ENCODE measurements at regions not wholly inside any gene's neighbourhood (a gene's known extent, or its start where the extent isn't known, plus 50 kb on each side); places are given as distances from the start of the nearest gene placed in this dataset.
"Not testable (repeated sequence)": the region's sequence is repeated elsewhere in the genome, so short reads cannot be mapped to it uniquely, and the experiment has no call there.

DNA sequence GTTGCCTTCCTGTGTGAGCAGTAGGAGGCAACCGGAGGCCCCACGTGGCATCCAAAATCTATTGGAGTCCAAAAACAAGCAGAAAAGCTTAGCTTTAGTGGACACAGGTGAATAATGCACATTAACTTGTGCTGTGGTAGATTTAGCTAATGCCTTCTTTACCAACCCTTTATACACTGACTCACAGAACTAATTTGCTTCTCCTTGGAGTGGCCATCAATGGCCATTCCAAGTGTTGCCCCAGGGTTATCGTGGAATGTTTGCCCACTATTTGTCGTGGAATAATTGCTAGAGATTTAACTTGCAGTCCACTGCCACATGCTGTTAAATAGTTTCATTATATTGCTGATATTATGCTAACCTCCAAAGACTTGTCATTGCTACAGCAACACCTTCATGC is 729.1 kb downstream of the STPG2 start:
- Mint-ChIP-seq H3K36me3 (ENCODE audit: low read depth) (no peaks in the 10 kb centered on the region), H3K4me3 (no peak overlapping the region), H3K27me3 (no peaks in the 10 kb centered on the region), H3K9me3 (peaks cover 5% of the 10 kb centered on the region), H3K4me1 (no peaks in the 10 kb centered on the region), H3K27ac (no peak overlapping the region)
- ChIA-PET POLR2A (no interaction called here), CTCF (no interaction called here)
- no peak for DNase-seq

GRCh38 chr4:97432551-97432950 is 710.7 kb downstream of the STPG2 start:
- CTCF ChIA-PET: no interaction called here
- Mint-ChIP-seq H3K9me3 (peaks cover 17% of the 10 kb centered on the region), H3K4me1 (no peaks in the 10 kb centered on the region), H3K4me3 (no peak overlapping the region), H3K27ac (no peak overlapping the region), H3K36me3 (ENCODE audit: low read depth) (no peaks in the 10 kb centered on the region), H3K27me3 (no peaks in the 10 kb centered on the region)
- POLR2A ChIA-PET: no interaction called here
- no peak for DNase-seq

- H3K4me3 Mint-ChIP-seq; H3K4me1 Mint-ChIP-seq; POLR2A ChIA-PET; DNase-seq; H3K27ac Mint-ChIP-seq; H3K27me3 Mint-ChIP-seq; H3K36me3 Mint-ChIP-seq (ENCODE audit: low read depth); CTCF ChIA-PET: not testable (repeated sequence)
- H3K9me3 Mint-ChIP-seq: peaks cover 17% of the 10 kb centered on the region
These were observed 705.1 kb downstream of the STPG2 start for GRCh38 chr4:97437998-97438705.

DNA sequence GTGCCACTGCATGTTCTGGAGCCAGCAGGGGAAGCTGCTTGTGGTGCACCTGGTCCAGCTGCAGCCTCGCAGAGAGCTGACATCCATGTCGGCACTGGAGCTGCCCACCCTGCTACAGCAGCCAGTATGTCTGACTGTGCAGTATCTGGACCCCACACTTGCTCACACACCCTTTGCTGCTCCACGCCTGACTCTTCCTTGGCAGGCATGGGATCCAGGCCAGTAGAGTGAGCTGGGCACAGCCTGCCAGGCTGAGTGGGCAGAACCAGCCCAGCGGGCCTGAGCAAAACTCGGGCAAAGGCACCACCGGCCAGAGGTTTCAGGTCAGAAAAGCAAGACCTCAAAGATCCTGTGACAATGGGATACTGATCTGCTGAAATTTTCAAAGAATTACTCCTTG is 690.1 kb downstream of the STPG2 start:
- H3K27ac Mint-ChIP-seq: no peak overlapping the region
- H3K36me3 Mint-ChIP-seq (ENCODE audit: low read depth): no peaks in the 10 kb centered on the region
- DNase-seq: no peak
- H3K4me3 Mint-ChIP-seq: no peak overlapping the region
- ChIA-PET POLR2A (no interaction called here), CTCF (no interaction called here)
- peaks cover 9% of the 10 kb centered on the region for H3K9me3 Mint-ChIP-seq
- no peaks in the 10 kb centered on the region for H3K4me1 Mint-ChIP-seq
- no peaks in the 10 kb centered on the region for H3K27me3 Mint-ChIP-seq

DNA sequence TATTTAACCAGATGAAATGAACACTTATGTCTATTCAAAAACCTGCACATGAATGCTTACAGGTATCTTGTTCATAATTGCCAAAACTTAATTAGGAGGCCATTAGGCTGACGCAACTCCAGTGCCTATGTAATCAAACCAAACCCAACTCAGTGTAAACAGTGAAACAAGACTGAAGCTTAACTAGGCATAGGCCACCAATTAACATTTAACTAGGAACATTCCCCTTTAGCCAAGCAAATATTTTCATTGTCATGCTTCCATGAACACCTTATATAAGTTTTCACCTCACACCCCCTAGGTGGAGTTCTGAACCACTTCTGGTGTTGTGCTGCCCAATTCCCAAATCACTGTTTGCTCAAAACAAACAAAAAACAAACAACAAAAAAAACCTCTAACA is 686.0 kb downstream of the STPG2 start:
- POLR2A ChIA-PET: no interaction called here
- H3K9me3 Mint-ChIP-seq: peaks cover 9% of the 10 kb centered on the region
- CTCF ChIA-PET: no interaction called here

GRCh38 chr4:97468272-97468671 is 675.0 kb downstream of the STPG2 start:
- peaks cover 3% of the 10 kb centered on the region for H3K9me3 Mint-ChIP-seq
- H3K27ac Mint-ChIP-seq: no peak overlapping the region
- H3K4me1 Mint-ChIP-seq: no peaks in the 10 kb centered on the region
- no peak overlapping the region for H3K4me3 Mint-ChIP-seq
- CTCF ChIA-PET: no interaction called here
- H3K27me3 Mint-ChIP-seq: no peaks in the 10 kb centered on the region
- H3K36me3 Mint-ChIP-seq (ENCODE audit: low read depth): no peaks in the 10 kb centered on the region
- POLR2A ChIA-PET: no interaction called here
- DNase-seq: no peak

More for the DNA sequence above, 686.0 kb downstream of the STPG2 start:
- Mint-ChIP-seq H3K27ac (no peak overlapping the region), H3K36me3 (ENCODE audit: low read depth) (no peaks in the 10 kb centered on the region), H3K27me3 (no peaks in the 10 kb centered on the region), H3K4me1 (no peaks in the 10 kb centered on the region), H3K4me3 (no peak overlapping the region)
- no peak for DNase-seq

GRCh38 chr4:97475621-97476020 is 667.7 kb downstream of the STPG2 start:
- no peaks in the 10 kb centered on the region for H3K27me3 Mint-ChIP-seq
- no peaks in the 10 kb centered on the region for H3K4me1 Mint-ChIP-seq
- no peak for DNase-seq
- no peaks in the 10 kb centered on the region for H3K36me3 Mint-ChIP-seq (ENCODE audit: low read depth)
- ChIA-PET POLR2A (no interaction called here), CTCF (no interaction called here)
- H3K4me3 Mint-ChIP-seq: no peak overlapping the region
- no peak overlapping the region for H3K27ac Mint-ChIP-seq
- H3K9me3 Mint-ChIP-seq: peaks cover 4% of the 10 kb centered on the region

DNA sequence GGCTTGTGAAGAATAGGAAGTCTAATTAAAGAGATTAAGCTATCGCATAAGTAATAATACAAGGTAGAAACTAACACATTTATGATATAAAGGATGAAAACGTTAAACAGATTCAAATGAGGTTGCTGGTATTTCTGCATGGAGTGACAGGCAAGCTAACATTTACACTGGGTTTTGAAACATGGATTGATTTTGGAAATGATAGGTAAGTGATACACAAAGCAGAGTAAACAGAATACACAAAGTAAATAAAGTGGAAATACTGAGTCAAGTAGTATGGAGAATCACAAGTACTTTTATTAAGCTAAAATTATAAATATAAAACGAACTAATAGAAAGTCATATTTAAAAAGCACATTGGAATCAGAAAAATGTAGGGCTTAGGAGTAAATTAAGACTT is 665.3 kb downstream of the STPG2 start:
- peaks cover 4% of the 10 kb centered on the region for H3K9me3 Mint-ChIP-seq
- H3K27ac Mint-ChIP-seq: no peak overlapping the region
- H3K36me3 Mint-ChIP-seq (ENCODE audit: low read depth): no peaks in the 10 kb centered on the region
- H3K27me3 Mint-ChIP-seq: no peaks in the 10 kb centered on the region
- no peak overlapping the region for H3K4me3 Mint-ChIP-seq
- DNase-seq: no peak
- ChIA-PET CTCF (no interaction called here), POLR2A (no interaction called here)
- H3K4me1 Mint-ChIP-seq: no peaks in the 10 kb centered on the region

DNA sequence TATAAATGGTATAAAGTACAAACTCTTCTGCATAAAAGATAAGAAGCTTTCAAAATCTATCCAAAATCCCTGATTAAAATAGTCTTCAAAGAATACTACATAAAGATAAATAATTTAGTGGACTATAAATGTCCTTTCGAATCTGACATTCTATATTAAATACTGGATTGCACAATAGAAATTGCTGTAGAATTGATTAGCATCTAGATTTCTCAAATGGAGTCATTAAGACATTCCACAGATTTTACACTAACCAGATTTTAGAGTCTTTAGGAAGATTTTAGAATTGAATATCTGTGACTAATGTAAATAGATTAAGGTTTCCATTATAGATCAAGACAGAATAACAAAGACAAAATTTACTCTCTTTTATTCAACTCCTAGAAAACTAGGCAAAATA is 663.9 kb downstream of the STPG2 start:
- H3K27ac Mint-ChIP-seq: no peak overlapping the region
- no peaks in the 10 kb centered on the region for H3K27me3 Mint-ChIP-seq
- no peaks in the 10 kb centered on the region for H3K9me3 Mint-ChIP-seq
- H3K4me1 Mint-ChIP-seq: no peaks in the 10 kb centered on the region
- no peak for DNase-seq
- ChIA-PET POLR2A (no interaction called here), CTCF (no interaction called here)
- H3K4me3 Mint-ChIP-seq: no peak overlapping the region
- H3K36me3 Mint-ChIP-seq (ENCODE audit: low read depth): no peaks in the 10 kb centered on the region

- Mint-ChIP-seq H3K4me3 (no peak overlapping the region), H3K27ac (no peak overlapping the region), H3K4me1 (no peaks in the 10 kb centered on the region), H3K36me3 (ENCODE audit: low read depth) (no peaks in the 10 kb centered on the region), H3K27me3 (no peaks in the 10 kb centered on the region), H3K9me3 (peaks cover 7% of the 10 kb centered on the region)
- no peak for DNase-seq
- POLR2A ChIA-PET: no interaction called here
- CTCF ChIA-PET: no interaction called here
These were observed 651.4 kb downstream of the STPG2 start for GRCh38 chr4:97491856-97492255.

DNA sequence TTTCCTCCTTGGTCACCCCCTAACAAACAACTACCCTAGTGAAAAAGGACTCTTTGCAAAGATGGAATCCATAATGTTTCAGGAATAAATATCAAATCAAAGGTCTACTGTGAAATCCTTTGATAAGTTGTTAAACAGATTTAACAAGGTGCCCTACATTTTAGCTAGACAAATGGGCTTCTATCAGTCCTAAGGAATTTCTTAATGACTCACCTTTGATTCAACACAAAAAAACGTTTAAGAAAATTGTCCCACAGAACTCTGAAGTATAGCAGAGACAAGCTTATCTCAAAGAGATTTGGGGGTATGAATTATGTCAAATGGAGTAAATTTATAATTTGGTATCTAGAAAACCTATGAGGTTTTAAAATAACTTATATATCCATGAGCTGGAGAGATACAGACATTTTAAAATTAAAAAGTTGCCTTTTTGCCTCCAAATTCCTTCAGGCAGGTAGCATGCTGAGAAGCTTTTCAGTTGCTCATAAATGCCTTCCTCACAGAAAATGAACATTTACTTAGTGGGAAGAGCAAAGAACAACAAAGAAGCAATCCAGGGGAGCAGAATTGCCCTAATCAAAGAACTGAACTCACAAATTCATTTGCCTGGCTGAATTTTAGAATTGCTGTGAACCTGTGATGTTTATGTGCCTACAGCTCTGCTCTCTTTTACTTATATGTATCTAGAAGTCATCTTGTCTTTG is 649.3 kb downstream of the STPG2 start:
- no peaks in the 10 kb centered on the region for H3K27me3 Mint-ChIP-seq

DNA sequence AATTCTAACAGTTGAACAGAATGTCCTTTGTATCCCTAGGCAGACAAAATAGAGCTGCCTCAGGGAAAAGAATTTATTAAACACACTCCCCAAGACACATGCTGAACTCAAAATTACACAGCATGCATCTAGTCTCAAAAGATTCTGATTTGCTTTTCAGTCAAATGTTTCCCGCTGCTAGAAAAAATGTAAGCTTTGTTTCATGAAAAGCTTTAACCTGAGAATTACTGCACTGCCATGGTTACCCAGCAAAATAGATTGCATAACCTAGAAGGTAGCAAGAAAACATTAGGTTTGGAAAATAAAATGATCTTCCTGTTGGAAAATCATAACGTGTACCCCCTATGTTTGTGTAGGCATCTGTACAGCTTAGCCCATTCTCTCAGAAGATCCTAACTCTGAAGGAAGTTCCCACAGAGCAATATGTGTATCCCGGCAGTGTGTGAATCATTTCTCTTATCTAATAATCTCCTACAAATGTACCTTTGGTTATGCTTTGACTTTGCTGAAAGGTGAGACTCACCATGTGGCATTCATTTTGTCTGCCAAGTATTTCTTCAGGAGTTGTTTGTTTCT is 646.9 kb downstream of the STPG2 start:
- DNase-seq: no peak
- Mint-ChIP-seq H3K4me3 (no peak overlapping the region), H3K27me3 (no peaks in the 10 kb centered on the region), H3K4me1 (no peaks in the 10 kb centered on the region), H3K9me3 (no peaks in the 10 kb centered on the region), H3K36me3 (ENCODE audit: low read depth) (no peaks in the 10 kb centered on the region), H3K27ac (no peak overlapping the region)
- POLR2A ChIA-PET: no interaction called here
- CTCF ChIA-PET: no interaction called here

More for the DNA sequence above, 649.3 kb downstream of the STPG2 start:
- Mint-ChIP-seq H3K36me3 (ENCODE audit: low read depth) (no peaks in the 10 kb centered on the region), H3K4me3 (no peak overlapping the region), H3K9me3 (peaks cover 5% of the 10 kb centered on the region), H3K4me1 (no peaks in the 10 kb centered on the region), H3K27ac (no peak overlapping the region)
- no peak for DNase-seq
- CTCF ChIA-PET: no interaction called here
- POLR2A ChIA-PET: no interaction called here

- Mint-ChIP-seq H3K4me3 (no peak overlapping the region), H3K4me1 (no peaks in the 10 kb centered on the region)
- POLR2A ChIA-PET: no interaction called here
These were observed 644.4 kb downstream of the STPG2 start for GRCh38 chr4:97498875-97499274.

DNA sequence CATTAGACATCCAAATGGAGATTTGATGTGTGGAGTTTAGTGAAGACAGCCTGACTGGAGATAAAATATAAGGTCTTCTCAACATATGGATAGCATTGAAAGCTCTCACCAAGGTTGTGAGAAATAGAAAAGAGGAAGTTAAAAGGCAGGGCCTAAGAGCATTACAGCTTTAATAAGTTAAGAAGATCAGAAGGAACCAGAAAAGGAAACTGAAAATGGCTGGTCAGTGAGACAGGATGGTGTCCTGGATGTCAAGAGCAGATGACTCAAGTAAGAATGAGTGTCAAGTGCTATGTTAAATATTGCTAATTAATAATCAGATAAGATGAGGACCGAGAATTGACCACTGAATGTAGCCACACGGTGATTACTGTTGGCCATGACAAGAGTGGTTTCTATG is 642.9 kb downstream of the STPG2 start:
- ChIA-PET CTCF (no interaction called here), POLR2A (no interaction called here)
- H3K27ac Mint-ChIP-seq: no peak overlapping the region
- DNase-seq: no peak
- H3K9me3 Mint-ChIP-seq: no peaks in the 10 kb centered on the region
- H3K4me3 Mint-ChIP-seq: no peak overlapping the region
- no peaks in the 10 kb centered on the region for H3K4me1 Mint-ChIP-seq
- no peaks in the 10 kb centered on the region for H3K27me3 Mint-ChIP-seq
- H3K36me3 Mint-ChIP-seq (ENCODE audit: low read depth): no peaks in the 10 kb centered on the region

More at GRCh38 chr4:97498875-97499274, 644.4 kb downstream of the STPG2 start:
- Mint-ChIP-seq H3K9me3 (no peaks in the 10 kb centered on the region), H3K27ac (no peak overlapping the region), H3K27me3 (no peaks in the 10 kb centered on the region), H3K36me3 (ENCODE audit: low read depth) (no peaks in the 10 kb centered on the region)
- CTCF ChIA-PET: no interaction called here
- no peak for DNase-seq

All from activated CD4-positive, alpha-beta memory T cell treated with anti-CD3 and anti-CD28 coated beads, Interleukin-2, amount 10 ng/mL, durations not matched to agents 7 days and 5 days (primary cell).